HG02943 (cell line): ENCODE measurements at regions not wholly inside any gene's neighbourhood (a gene's known extent, or its start where the extent isn't known, plus 50 kb on each side); places are given as distances from the start of the nearest gene placed in this dataset.

ENCODE experiments used
- ATAC-seq: cut with Tn5 transposase; IDR thresholded peaks from one replicate; pipeline ENCODE4 v1.9.1; 2021; ENCODE audit warnings: mild to moderate bottlenecking, low read depth, moderate library complexity; ENCODE audit not compliant: unreplicated experiment

- no peak for ATAC-seq
Observed at GRCh38 chr7:13166801-13167200, 479.4 kb downstream of the ARL4A start.

GRCh38 chr7:13169356-13169755, 481.9 kb downstream of the ARL4A start:
- no peak for ATAC-seq

GRCh38 chr7:13174991-13175390, 487.6 kb downstream of the ARL4A start:
- ATAC-seq, result no peak

GRCh38 chr7:13179011-13179582, 491.7 kb downstream of the ARL4A start:
- ATAC-seq, result no peak

GRCh38 chr7:13179775-13180523, 492.5 kb downstream of the ARL4A start:
- no peak for ATAC-seq

GRCh38 chr7:13181216-13181615, 493.8 kb downstream of the ARL4A start:
- ATAC-seq, result no peak

- no peak for ATAC-seq
Observed at GRCh38 chr7:13185139-13185538, 497.7 kb downstream of the ARL4A start.

- ATAC-seq, result no peak
Observed at GRCh38 chr7:13188236-13188805, 500.9 kb downstream of the ARL4A start.

- no peak for ATAC-seq
Observed at GRCh38 chr7:13188922-13189321, 501.5 kb downstream of the ARL4A start.

GRCh38 chr7:13189668-13190067, 502.2 kb downstream of the ARL4A start:
- ATAC-seq, result no peak

- ATAC-seq, result no peak
Observed at GRCh38 chr7:13197501-13197900, 510.1 kb downstream of the ARL4A start.

GRCh38 chr7:13198036-13198435, 510.6 kb downstream of the ARL4A start:
- ATAC-seq, result no peak

GRCh38 chr7:13198727-13199126, 511.3 kb downstream of the ARL4A start:
- no peak for ATAC-seq

- no peak for ATAC-seq
Observed at GRCh38 chr7:13201628-13202027, 514.2 kb downstream of the ARL4A start.

- no peak for ATAC-seq
Observed at GRCh38 chr7:13217768-13218167, 530.3 kb downstream of the ARL4A start.

- no peak for ATAC-seq
Observed at GRCh38 chr7:13225068-13225467, 537.6 kb downstream of the ARL4A start.

- no peak for ATAC-seq
Observed at GRCh38 chr7:13226385-13226784, 539.0 kb downstream of the ARL4A start.

GRCh38 chr7:13231216-13231615, 543.8 kb downstream of the ARL4A start:
- no peak for ATAC-seq

GRCh38 chr7:13235436-13235835, 548.0 kb downstream of the ARL4A start:
- no peak for ATAC-seq

GRCh38 chr7:13236026-13236425, 548.6 kb downstream of the ARL4A start:
- no peak for ATAC-seq

- no peak for ATAC-seq
Observed at GRCh38 chr7:13240349-13240748, 552.9 kb downstream of the ARL4A start.

- ATAC-seq, result no peak
Observed at GRCh38 chr7:13241416-13241815, 554.0 kb downstream of the ARL4A start.
